Neural cell (in vitro differentiated cells): ENCODE measurements at regions not wholly inside any gene's neighbourhood (a gene's known extent, or its start where the extent isn't known, plus 50 kb on each side); places are given as distances from the start of the nearest gene placed in this dataset.

Source experiments
- EZH2 ChIP-seq: fragments of 200-600, 300-800 bp; shearing (Covaris generic), sonication (generic); IDR thresholded peaks from 2 replicates; pipeline ENCODE4 v1.6.1; 2014; ENCODE audit warnings: antibody characterized with exemption, low read length, borderline replicate concordance, mild to moderate bottlenecking; ENCODE audit not compliant: insufficient read depth, poor library complexity, severe bottlenecking
- POLR2AphosphoS5 ChIP-seq: IDR thresholded peaks from 2 replicates; pipeline ENCODE4 v1.6.1; 2012
- REST ChIP-seq: IDR thresholded peaks from 2 replicates; pipeline ENCODE4 v1.6.1; 2012; ENCODE audit warnings: borderline replicate concordance
- SMC3 ChIP-seq: fragments of 450-650 bp; conservative IDR thresholded peaks from 2 replicates; pipeline ENCODE4 v1.6.1; 2014; ENCODE audit warnings: antibody characterized with exemption, mild to moderate bottlenecking, moderate library complexity; ENCODE audit not compliant: poor library complexity
- TF ChIP-seq, protein P1 (sequence below): fragments of 450-650 bp; IDR thresholded peaks from 2 replicates; pipeline ENCODE4 v1.5.1; 2014; ENCODE audit warnings: antibody characterized with exemption, mild to moderate bottlenecking, moderate library complexity; ENCODE audit not compliant: poor library complexity, severe bottlenecking

DNA sequence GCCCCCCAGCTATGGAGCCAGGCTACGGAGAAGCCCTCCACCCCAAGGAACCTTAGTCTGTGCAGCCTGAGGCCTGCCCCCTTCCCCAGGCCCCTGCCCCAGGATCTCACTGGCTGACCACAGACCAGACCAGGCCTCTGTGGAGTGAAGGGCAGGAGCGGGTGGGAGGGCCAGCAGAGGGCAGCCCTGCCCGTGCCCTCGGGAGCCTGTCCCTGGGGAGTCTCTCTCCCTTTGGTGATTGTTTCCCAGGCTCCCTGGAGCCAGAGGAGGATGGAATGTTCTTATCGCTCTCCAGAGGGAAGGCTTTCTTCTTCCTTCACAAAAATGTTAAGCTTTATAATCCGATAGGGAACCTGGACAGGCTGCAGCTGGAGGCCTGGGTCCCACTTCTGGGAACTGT, 455.3 kb downstream of the SOX6 start:
- TF ChIP-seq, protein P1, sequence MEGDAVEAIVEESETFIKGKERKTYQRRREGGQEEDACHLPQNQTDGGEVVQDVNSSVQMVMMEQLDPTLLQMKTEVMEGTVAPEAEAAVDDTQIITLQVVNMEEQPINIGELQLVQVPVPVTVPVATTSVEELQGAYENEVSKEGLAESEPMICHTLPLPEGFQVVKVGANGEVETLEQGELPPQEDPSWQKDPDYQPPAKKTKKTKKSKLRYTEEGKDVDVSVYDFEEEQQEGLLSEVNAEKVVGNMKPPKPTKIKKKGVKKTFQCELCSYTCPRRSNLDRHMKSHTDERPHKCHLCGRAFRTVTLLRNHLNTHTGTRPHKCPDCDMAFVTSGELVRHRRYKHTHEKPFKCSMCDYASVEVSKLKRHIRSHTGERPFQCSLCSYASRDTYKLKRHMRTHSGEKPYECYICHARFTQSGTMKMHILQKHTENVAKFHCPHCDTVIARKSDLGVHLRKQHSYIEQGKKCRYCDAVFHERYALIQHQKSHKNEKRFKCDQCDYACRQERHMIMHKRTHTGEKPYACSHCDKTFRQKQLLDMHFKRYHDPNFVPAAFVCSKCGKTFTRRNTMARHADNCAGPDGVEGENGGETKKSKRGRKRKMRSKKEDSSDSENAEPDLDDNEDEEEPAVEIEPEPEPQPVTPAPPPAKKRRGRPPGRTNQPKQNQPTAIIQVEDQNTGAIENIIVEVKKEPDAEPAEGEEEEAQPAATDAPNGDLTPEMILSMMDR = no peak
- no peak for TF ChIP-seq REST
- no peak for TF ChIP-seq EZH2
- no peak for TF ChIP-seq SMC3
- TF ChIP-seq POLR2AphosphoS5 = no peak
